Esophagus muscularis mucosa (tissue), 4 donors: ENCODE measurements at regions not wholly inside any gene's neighbourhood (a gene's known extent, or its start where the extent isn't known, plus 50 kb on each side); places are given as distances from the start of the nearest gene placed in this dataset.
"Not testable (repeated sequence)": the region's sequence is repeated elsewhere in the genome, so short reads cannot be mapped to it uniquely, and the experiment has no call there.

Experiments used
- DNase-seq: peaks from one replicate; pipeline ENCODE4 v3.0.0-alpha.2; 2017; ENCODE audit errors: extremely low spot score
- H3K27ac ChIP-seq, 4 donors: fragments of 200-600 bp; sonication (generic); replicated peaks in 1 of 4; 1 replicate in 3 of 4; 2 replicates in 1 of 4; pipeline ENCODE4 v1.5.1; 2016 to 2019; ENCODE audit warnings: mild to moderate bottlenecking in 1 of 4
- H3K27me3 ChIP-seq, 4 donors: fragments of 200-600 bp; sonication (generic); one replicate each; pipeline versions ENCODE4 v1.5.1 to v1.6.0; 2016 to 2019
- H3K36me3 ChIP-seq, 4 donors: fragments of 200-600 bp; sonication (generic); one replicate each; pipeline ENCODE4 v1.5.1; 2016 to 2019
- H3K4me1 ChIP-seq, 4 donors: fragments of 200-600 bp; sonication (generic); one replicate each; pipeline ENCODE4 v1.5.1; 2016 to 2019
- H3K4me3 ChIP-seq, 4 donors: fragments of 200-600 bp; sonication (generic); 1 replicate in 2 of 4; 2 replicates in 2 of 4; pipeline ENCODE4 v1.5.1; 2016 to 2019; ENCODE audit warnings: mild to moderate bottlenecking in 4 of 4, moderate library complexity in 1 of 4
- H3K9me3 ChIP-seq, 4 donors: fragments of 200-600 bp; sonication (generic); 1 replicate in 3 of 4; 2 replicates in 1 of 4; pipeline ENCODE4 v1.5.1; 2016 to 2019
- EP300 ChIP-seq: sonication (generic); formaldehyde crosslinking; IDR thresholded peaks from one replicate; pipeline ENCODE4 v1.6.1; 2017; ENCODE audit warnings: antibody characterized with exemption
- POLR2A ChIP-seq: fragments of 450-650 bp; IDR thresholded peaks from one replicate; pipeline ENCODE4 v1.6.1; 2017; ENCODE audit warnings: antibody characterized with exemption, moderate library complexity, mild to moderate bottlenecking, low read depth
- POLR2AphosphoS5 ChIP-seq, 2 donors: sonication (generic); formaldehyde crosslinking; IDR thresholded peaks; one replicate each; pipeline ENCODE4 v1.6.1; 2017; ENCODE audit warnings: antibody characterized with exemption in 2 of 2
- WGBS: methylation state at CpG from one replicate; pipeline ENCODE4 v1.1.5; 2018; 5-methylcytosine and 5-hydroxymethylcytosine counted together
- intact Hi-C: fragments of 100-400 bp; cut with DNase I; formaldehyde crosslinking; loops from one replicate; pipeline ENCODE4 v1.15.1; 2023
- TF ChIP-seq, protein P1 (sequence below), 3 experiments: fragments of 200-600 bp in 2 of 3; fragments of 450-650 bp in 1 of 3; sonication (generic) in 2 of 3; IDR thresholded peaks; one replicate each; pipeline ENCODE4 v1.5.1; 2017 to 2019; ENCODE audit warnings: antibody characterized with exemption in 3 of 3, mild to moderate bottlenecking in 2 of 3, moderate library complexity in 1 of 3

DNA sequence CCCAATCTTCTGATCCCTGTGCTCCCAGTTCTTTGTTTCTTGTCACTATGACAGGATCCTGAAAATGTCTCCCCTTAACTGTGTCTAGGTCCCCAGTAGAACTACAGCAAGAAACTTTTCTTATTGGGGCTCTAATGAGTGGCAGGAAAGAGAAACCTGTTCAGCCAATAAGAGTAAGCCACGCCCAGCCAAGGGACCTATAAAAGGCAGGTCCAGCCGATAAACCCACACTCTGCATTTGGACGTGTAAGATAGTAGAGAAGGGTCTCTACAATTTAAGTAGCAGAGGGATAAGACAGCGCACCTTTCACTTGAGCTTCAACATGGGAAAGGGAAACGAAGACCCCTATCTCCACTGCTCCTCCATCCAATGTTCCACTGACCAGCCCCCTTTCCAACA is 149.9 kb downstream of the LMLN start:
- H3K36me3 ChIP-seq, result no peaks in the 10 kb centered on the region
- H3K27ac ChIP-seq, result no peak overlapping the region
- H3K4me1 ChIP-seq, result peaks cover 0 to 10% (median 8%) of the 10 kb centered on the region in 4 donors
- no peak overlapping the region for H3K4me3 ChIP-seq
- WGBS, result 85% methylated on average over 5 of the region's 5 CpGs
- H3K9me3 ChIP-seq, result no peaks in the 10 kb centered on the region
- no peak for DNase-seq
- peaks cover 0 to 74% (median 38%) of the 10 kb centered on the region in 4 donors for H3K27me3 ChIP-seq
- TF ChIP-seq EP300 (no peak), POLR2AphosphoS5 (IDR thresholded peaks at IDR 0.05) (no peak)
- intact Hi-C loops, result no loop called here

DNA sequence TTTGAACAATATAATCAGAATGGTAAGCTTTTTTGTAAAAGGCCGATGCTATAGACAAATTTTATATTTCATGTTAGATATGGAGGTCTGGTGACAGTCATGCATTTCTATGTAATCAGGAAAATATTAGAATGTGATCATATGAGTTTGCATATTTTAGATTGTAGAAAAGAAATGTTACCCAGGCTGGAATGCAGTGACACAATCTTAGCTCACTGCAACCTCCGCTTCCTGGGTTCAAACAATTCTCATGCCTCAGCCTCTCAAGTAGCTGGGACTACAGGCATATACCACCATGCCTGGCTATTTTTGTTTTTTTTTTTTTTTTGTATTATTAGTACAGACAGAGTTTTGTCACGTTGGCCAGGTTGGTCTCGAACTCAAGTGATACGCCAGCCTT is 152.0 kb downstream of the LMLN start:
- TF ChIP-seq POLR2A (no peak), POLR2AphosphoS5 (IDR thresholded peaks at IDR 0.05) (no peak), EP300 (no peak)
- TF ChIP-seq, protein P1, sequence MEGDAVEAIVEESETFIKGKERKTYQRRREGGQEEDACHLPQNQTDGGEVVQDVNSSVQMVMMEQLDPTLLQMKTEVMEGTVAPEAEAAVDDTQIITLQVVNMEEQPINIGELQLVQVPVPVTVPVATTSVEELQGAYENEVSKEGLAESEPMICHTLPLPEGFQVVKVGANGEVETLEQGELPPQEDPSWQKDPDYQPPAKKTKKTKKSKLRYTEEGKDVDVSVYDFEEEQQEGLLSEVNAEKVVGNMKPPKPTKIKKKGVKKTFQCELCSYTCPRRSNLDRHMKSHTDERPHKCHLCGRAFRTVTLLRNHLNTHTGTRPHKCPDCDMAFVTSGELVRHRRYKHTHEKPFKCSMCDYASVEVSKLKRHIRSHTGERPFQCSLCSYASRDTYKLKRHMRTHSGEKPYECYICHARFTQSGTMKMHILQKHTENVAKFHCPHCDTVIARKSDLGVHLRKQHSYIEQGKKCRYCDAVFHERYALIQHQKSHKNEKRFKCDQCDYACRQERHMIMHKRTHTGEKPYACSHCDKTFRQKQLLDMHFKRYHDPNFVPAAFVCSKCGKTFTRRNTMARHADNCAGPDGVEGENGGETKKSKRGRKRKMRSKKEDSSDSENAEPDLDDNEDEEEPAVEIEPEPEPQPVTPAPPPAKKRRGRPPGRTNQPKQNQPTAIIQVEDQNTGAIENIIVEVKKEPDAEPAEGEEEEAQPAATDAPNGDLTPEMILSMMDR (IDR thresholded peaks at IDR 0.05), result no peak
- H3K4me1 ChIP-seq, result peaks cover 0 to 10% (median 8%) of the 10 kb centered on the region in 4 donors
- intact Hi-C loops, result no loop called here
- no peak overlapping the region for H3K27ac ChIP-seq
- no peak overlapping the region for H3K4me3 ChIP-seq
- DNase-seq, result no peak
- H3K36me3 ChIP-seq, result no peaks in the 10 kb centered on the region
- H3K9me3 ChIP-seq, result no peaks in the 10 kb centered on the region
- H3K27me3 ChIP-seq, result peaks cover 0 to 72% (median 35%) of the 10 kb centered on the region in 4 donors
- WGBS, result 86% methylated on average over 5 of the region's 5 CpGs

DNA sequence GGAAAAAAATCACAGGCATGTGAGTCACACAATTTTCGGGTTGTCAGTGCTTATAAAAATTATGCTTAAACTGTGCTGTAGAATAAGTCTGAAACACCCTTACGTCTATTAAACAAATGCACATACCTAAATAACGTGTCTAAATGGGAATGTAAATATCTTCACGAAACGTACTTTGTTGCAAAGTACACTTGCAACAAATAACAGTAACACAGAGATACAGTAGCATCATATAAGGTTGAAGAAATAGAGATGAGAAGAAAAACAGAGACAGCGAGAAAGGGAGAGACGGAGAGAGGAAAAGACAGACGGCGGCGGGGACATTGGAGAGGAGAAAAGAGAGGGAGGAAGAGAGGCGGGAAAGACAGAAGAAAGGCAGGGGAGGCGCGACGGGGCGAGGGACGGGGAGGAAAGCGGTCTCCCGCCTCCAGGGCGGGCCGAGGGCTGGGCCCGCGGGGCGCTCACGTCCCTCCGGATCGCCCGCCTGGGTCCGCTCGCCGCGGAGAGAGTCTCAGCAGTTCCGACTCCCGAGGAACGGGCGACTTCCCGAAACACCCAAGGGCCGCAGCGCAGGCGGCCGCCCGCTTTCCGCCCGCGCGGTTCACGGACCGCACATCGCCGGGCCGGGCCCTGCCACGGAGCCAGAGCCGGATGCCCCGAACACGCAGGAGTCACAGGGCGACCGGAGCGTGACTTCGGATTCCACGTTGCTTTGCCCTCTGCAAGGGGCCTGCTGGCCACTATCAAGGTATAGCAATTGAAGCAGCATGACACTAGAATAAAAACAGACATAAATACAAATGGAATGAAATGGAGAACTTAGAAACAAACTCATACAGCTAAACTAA is 153.4 kb downstream of the LMLN start:
- 11% methylated on average over 26 of the region's 59 CpGs for WGBS
- no peaks in the 10 kb centered on the region for H3K36me3 ChIP-seq
- TF ChIP-seq, protein P1 (IDR thresholded peaks at IDR 0.05), result no peak
- TF ChIP-seq POLR2AphosphoS5 (IDR thresholded peaks at IDR 0.05) (no peak), EP300 (no peak), POLR2A (no peak)
- H3K27me3 ChIP-seq, result peaks cover 0 to 70% (median 35%) of the 10 kb centered on the region in 4 donors
- no peaks in the 10 kb centered on the region for H3K9me3 ChIP-seq
- no peak for DNase-seq
- peaks cover 0 to 10% (median 8%) of the 10 kb centered on the region in 4 donors for H3K4me1 ChIP-seq
- intact Hi-C loops, result no loop called here
- H3K27ac ChIP-seq, result no peak overlapping the region
- peak overlapping the region; percentile 23 to 28 (median 27) for H3K4me3 ChIP-seq

DNA sequence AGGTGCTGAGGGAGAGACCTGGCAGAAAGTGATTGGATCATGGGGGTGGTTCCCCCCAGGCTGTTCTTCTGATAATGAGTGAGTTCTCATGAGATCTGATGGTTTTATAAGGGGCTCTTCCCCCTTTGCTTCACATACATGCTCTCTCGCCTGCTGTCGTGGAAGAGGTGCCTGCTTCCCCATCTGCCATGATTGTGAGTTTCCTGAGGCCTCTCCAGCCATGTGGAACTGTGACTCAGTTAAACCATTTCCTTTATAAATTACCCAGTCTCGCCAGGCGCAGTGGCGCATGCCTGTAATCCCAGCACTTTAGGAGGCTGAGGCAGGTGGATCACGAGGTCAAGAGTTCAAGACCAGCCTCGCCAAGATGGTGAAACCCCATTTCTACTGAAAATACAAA is 154.5 kb downstream of the LMLN start:
- DNase-seq, H3K27ac ChIP-seq, H3K9me3 ChIP-seq, H3K4me3 ChIP-seq, H3K36me3 ChIP-seq, intact Hi-C loops: not testable (repeated sequence)
- Histone ChIP-seq H3K27me3 (peaks cover 0 to 59% (median 32%) of the 10 kb centered on the region in 4 donors), H3K4me1 (peaks cover 0 to 10% (median 8%) of the 10 kb centered on the region in 4 donors)
- WGBS, result 92% methylated on average over 7 of the region's 7 CpGs

DNA sequence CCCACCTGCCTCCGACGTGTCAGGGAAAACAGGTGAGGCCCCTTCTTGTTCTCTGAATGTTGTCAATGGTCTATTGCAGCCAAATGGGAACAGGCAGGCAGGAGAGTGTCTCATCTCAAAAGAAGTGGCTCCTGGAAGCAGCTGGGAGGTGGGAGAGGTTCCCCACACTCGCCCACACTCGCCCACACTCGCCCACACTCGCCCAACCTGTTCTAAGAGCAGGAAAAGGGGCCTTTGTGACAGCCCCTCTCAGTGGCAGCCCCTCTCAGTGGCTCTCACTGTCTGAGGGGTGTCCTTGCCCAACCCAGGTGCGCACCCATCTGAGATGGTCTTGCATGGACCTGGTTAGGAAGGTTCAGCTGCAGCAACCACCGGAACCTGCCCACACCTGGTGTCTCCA is 162.2 kb downstream of the LMLN start:
- H3K4me3 ChIP-seq, H3K27ac ChIP-seq, intact Hi-C loops, DNase-seq, H3K4me1 ChIP-seq, H3K9me3 ChIP-seq, H3K36me3 ChIP-seq, H3K27me3 ChIP-seq: not testable (repeated sequence)
- 100% methylated on average over 2 of the region's 8 CpGs for WGBS

DNA sequence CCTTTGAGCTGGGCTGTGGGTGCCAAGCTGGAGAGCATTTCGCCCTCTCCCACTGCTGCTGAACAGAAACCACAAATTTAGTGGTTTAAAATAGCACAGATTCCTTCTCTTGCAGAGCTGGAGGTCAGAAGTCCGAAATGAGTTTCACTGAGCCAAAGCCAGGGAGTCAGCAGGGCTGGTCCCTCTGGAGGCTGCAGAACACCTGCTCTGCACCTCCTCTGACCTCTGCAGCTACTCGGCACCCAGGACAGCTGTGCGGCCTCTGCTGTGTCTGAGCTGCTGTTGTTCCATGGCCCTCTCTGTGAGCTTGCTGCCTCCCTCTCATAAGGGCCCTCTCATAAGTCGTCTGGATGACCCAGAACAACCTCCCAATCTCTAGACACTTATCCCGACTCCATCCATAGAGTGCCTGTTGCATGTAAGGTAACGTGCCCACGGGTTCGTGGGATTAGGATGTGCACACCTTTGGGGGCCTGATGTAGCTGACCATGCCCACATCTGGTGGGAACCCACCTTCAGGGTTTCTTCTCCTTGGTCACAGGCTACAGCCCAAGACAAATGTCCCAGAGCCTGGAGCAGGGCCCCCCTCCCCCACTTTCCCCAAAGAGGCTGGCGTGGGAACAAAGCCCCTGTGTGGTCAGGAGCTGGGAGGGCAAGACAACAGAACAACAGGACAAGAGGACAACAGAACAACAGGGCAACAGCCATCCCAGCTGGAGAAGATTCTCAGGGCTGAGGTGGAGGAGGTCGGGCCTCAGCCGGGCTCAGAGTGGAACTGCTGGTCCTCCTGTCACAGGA is 177.2 kb downstream of the LMLN start:
- intact Hi-C loops, H3K27me3 ChIP-seq, H3K4me1 ChIP-seq, H3K27ac ChIP-seq, H3K4me3 ChIP-seq, H3K36me3 ChIP-seq, H3K9me3 ChIP-seq: not testable (repeated sequence)
- WGBS, result 57% methylated on average over 1 of the region's 12 CpGs
- DNase-seq, result peak; percentile 66

DNA sequence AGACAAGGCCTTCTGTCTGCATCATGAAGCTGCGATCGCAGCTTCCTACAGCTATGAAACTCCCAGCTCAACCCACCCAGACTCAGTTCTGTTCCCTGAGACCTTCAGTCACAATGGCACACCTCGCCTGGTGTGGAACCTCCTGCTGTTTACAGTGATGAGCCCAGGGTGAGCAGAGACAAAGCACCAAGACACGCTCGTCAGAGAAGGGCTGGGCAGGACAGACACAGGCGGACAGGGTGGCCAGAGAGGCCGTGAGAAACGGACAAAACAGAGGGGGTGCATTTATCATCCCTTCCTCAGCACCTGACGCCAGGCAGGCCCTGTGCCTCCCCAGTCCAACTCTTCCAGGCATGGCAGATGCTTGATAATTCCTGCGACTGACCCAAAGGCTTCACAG is 178.2 kb downstream of the LMLN start:
- H3K9me3 ChIP-seq, H3K36me3 ChIP-seq, H3K27ac ChIP-seq, H3K27me3 ChIP-seq, DNase-seq, intact Hi-C loops, H3K4me1 ChIP-seq, H3K4me3 ChIP-seq: not testable (repeated sequence)
- 89% methylated on average over 5 of the region's 10 CpGs for WGBS

DNA sequence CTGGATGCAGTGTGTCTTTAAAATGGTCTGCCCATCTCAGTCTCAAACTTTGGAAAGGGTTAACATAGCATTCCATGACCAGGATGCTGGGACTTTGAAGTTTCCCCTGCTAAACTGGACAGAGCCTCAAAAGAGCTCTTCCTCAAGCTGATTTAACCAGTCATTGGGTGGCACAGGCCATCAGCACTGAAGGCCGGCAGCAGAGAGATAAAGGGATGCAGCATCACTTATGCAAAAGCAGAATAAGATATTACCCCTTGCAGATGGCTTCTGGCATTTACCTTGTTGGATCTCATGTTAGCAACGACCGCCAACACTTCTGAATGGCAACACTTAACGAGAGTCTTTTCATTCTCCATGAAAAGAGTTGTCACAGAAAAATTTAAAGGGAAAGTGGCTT is 179.0 kb downstream of the LMLN start:
- H3K4me1 ChIP-seq, H3K36me3 ChIP-seq, H3K4me3 ChIP-seq, H3K27ac ChIP-seq, intact Hi-C loops, H3K27me3 ChIP-seq, H3K9me3 ChIP-seq: not testable (repeated sequence)
- DNase-seq, result peak; percentile 70
- WGBS, result 0% methylated on average over 1 of the region's 4 CpGs

DNA sequence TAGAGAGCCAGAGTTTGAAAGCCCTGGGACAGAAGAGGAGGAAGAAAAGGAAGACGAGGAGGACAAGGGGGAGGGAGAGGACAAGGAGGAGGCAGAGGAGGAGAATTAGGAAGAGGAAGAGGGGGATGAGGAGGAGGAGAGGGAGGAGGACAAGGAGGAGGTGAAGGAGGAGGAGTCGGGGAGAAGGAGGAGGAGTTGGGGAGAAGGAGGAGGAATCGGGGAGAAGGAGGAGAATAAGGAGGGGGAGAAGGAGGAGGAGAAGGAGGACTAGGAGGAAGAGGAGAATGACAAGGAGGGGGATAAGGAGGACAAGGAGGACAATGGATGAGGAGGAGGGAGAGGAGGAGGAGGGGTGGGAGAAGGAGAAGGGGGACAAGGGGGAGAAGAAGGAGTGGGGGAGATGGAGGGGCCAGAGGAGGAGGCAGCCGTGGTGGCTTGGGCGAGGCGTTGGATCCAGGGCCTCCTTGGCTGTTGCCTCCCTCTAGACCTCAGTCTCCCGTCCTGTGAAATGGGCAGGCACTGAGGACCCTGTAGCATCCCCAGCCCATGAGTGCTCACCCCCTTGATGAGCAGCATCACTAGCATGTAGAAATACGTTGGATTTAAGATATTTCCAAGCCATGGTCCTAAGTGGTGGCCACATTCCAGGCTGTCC is 179.6 kb downstream of the LMLN start:
- peak; percentile 26 for DNase-seq
- H3K4me1 ChIP-seq, intact Hi-C loops, H3K4me3 ChIP-seq, H3K9me3 ChIP-seq, H3K27me3 ChIP-seq, H3K27ac ChIP-seq, H3K36me3 ChIP-seq: not testable (repeated sequence)
- WGBS, result 76% methylated on average over 7 of the region's 8 CpGs
